Epithelial cell of proximal tubule (primary cell): ENCODE measurements at regions not wholly inside any gene's neighbourhood (a gene's known extent, or its start where the extent isn't known, plus 50 kb on each side); places are given as distances from the start of the nearest gene placed in this dataset.

Experiments used
- DNase-seq: peaks from one replicate; pipeline ENCODE4 v3.0.0-alpha.2; 2011; ENCODE audit warnings: low read depth
- H3K4me3 ChIP-seq: 2 replicates; pipeline ENCODE4 v1.5.1; 2011; ENCODE audit warnings: low read depth, mild to moderate bottlenecking, low read length
- CTCF ChIP-seq: conservative IDR thresholded peaks from 2 replicates; pipeline ENCODE4 v1.5.1; 2012; ENCODE audit warnings: low read depth, mild to moderate bottlenecking, low read length

DNA sequence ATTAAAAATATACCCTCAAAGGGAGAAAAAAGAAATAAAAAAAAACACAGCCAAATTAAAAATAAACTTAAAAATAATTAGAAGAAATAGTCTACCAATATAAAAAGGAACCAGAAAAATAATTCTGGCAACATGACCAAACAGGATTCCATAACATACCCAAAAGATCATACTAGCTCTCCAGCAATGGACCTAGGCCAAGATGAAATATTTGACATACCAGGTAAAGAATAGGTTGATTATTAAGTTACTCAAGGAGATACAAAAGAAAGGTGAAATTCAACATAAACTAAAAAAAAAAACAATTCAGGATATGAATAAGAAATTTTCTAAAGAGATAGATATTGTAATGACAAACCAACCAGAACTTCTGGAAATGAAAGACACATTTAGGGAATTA, 121.3 kb upstream of the SCAF11 start:
- no peak for TF ChIP-seq CTCF
- no peak overlapping the region for H3K4me3 ChIP-seq
- DNase-seq, result no peak

DNA sequence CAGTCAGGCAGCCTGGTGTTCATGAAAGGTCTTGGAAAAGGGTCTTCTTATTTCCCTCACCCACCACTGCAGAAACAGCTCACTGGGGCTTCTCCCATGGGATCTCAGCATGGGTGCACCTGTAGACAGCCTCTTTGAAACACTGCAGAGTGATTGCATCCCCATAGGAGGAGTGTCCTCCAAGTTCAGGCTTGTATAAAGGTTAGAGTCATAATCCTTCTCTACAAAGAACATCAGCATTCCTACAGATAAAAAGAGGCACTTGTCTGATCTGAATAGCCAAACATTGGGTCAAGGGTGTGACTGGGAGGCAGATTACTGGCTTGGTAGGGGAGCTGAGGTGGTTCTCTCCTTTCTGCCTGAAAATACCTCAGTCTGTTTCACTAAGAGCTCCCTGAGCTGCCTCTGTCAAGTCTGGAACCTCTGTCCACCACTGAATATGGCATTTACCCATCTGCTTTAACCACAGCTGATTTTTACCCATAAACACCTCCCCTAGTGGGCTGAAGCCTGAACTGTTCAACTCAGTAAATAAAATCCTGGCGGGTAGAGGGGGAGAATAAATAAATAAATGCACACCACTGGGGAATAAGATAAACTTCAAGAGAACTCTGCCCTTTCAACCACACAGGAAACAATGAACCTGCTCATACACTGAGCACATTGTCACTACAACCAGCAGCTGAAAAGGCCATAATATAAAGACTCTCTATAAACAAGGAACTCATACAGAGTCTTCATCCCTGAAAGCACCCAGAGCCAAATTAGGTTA, 120.7 kb upstream of the SCAF11 start:
- no peak overlapping the region for H3K4me3 ChIP-seq
- TF ChIP-seq CTCF, result peak; percentile 27
- no peak for DNase-seq

DNA sequence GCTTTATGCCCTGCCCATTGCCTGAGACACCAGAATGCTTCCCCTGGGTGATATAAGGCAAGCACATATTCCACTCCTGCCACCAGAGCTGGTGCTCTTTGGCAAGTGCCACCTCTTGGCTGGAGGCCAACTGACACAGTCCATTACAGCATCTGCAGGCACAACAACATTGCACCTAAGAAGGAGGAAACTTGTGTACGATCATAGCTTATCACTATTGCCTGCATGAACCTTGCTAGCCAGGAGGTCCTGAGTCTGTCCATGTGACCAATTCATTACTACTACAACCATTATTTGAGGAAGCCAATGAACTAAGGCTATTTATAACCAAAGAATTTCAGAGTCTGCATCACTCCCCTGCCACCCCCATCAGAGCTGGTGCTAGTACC, 119.8 kb upstream of the SCAF11 start:
- H3K4me3 ChIP-seq, result no peak overlapping the region
- no peak for TF ChIP-seq CTCF
- DNase-seq, result no peak

GRCh38 chr12:46109343-46110222, 119.2 kb upstream of the SCAF11 start:
- no peak overlapping the region for H3K4me3 ChIP-seq
- no peak for TF ChIP-seq CTCF
- DNase-seq, result no peak

GRCh38 chr12:46108721-46109120, 118.3 kb upstream of the SCAF11 start:
- no peak overlapping the region for H3K4me3 ChIP-seq
- DNase-seq, result no peak
- no peak for TF ChIP-seq CTCF

- TF ChIP-seq CTCF, result no peak
- H3K4me3 ChIP-seq, result no peak overlapping the region
- DNase-seq, result no peak
These were observed 117.2 kb upstream of the SCAF11 start for GRCh38 chr12:46107591-46107990.
